ENCODE measurements at regions not wholly inside any gene's neighbourhood (a gene's known extent, or its start where the extent isn't known, plus 50 kb on each side); places are given as distances from the start of the nearest gene placed in this dataset.

DNA sequence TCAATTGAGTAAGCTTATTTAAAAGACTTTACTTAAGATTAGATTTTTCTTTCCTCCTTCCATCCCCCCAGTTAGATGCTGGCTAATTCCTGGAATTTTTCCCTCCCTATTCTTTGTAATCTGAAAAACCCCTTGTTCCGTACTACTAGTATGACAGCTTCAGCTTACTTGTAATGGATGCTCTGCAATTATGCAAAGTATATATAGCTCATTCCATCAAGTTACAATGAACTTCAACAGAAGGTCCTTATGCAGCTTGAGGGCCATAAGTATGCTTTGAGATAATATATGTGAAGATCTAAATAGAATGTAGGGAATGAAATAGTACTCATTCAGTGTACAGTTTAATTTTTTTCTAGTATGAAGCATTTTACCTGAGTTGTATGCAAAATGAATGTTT is 398.3 kb upstream of the NAALADL2 start:
- no peak overlapping the region for H2BK5ac ChIP-seq (ENCODE audit: low read length)

GRCh38 chr3:174462916-174463315 is 396.2 kb upstream of the NAALADL2 start:
- no peak overlapping the region for H3K56ac ChIP-seq (ENCODE audit: low read length)
- no peak overlapping the region for H2BK120ac ChIP-seq (ENCODE audit: low read depth, low read length)
- no peaks in the 10 kb centered on the region for H3K27me3 ChIP-seq (ENCODE audit: insufficient read depth, low read length, poor library complexity)
- H3K4me1 ChIP-seq (ENCODE audit: control insufficient read depth, low read depth, low read length): no peaks in the 10 kb centered on the region
- no peak for DNase-seq
- H3K4me3 ChIP-seq (ENCODE audit: low read length): no peak overlapping the region
- H2AK5ac ChIP-seq (ENCODE audit: low read length): no peak overlapping the region
- H2BK5ac ChIP-seq (ENCODE audit: low read length): no peak overlapping the region
- no peak overlapping the region for H3K18ac ChIP-seq (ENCODE audit: low read length)
- no peak overlapping the region for H3K27ac ChIP-seq (ENCODE audit: low read depth, low read length)
- H3K79me1 ChIP-seq (ENCODE audit: low read length): no peaks in the 10 kb centered on the region
- H2BK15ac ChIP-seq (replicated peaks; ENCODE audit: low read depth): no peak overlapping the region
- no peak overlapping the region for H3K23ac ChIP-seq (ENCODE audit: low read length)
- H3K4ac ChIP-seq (ENCODE audit: low read depth, low read length): no peak overlapping the region
- H4K5ac ChIP-seq (ENCODE audit: low read length): no peak overlapping the region
- no peaks in the 10 kb centered on the region for H3K36me3 ChIP-seq (ENCODE audit: control insufficient read depth, insufficient read depth, low read length)
- no peak overlapping the region for H3K9ac ChIP-seq (ENCODE audit: low read length)
- H3K4me2 ChIP-seq (ENCODE audit: low read length): no peak overlapping the region
- H3K79me2 ChIP-seq (ENCODE audit: control insufficient read depth, insufficient read depth, low read length): no peaks in the 10 kb centered on the region
- H4K8ac ChIP-seq (ENCODE audit: low read depth, low read length): no peak overlapping the region

More for the DNA sequence above, 398.3 kb upstream of the NAALADL2 start:
- no peak overlapping the region for H3K23ac ChIP-seq (ENCODE audit: low read length)
- H3K18ac ChIP-seq (ENCODE audit: low read length): no peak overlapping the region
- no peak overlapping the region for H4K8ac ChIP-seq (ENCODE audit: low read depth, low read length)
- H4K5ac ChIP-seq (ENCODE audit: low read length): no peak overlapping the region
- H3K79me1 ChIP-seq (ENCODE audit: low read length): no peaks in the 10 kb centered on the region
- H2AK5ac ChIP-seq (ENCODE audit: low read length): no peak overlapping the region
- H3K27me3 ChIP-seq (ENCODE audit: insufficient read depth, low read length, poor library complexity): no peaks in the 10 kb centered on the region
- no CpG with 5 or more reads among the region's 1 CpG for WGBS (ENCODE audit: extremely low coverage, insufficient coverage, low lambda C conversion rate)
- no peak overlapping the region for H3K4me3 ChIP-seq (ENCODE audit: low read length)
- no peak overlapping the region for H3K27ac ChIP-seq (ENCODE audit: low read depth, low read length)
- no peak overlapping the region for H2BK120ac ChIP-seq (ENCODE audit: low read depth, low read length)
- H3K79me2 ChIP-seq (ENCODE audit: control insufficient read depth, insufficient read depth, low read length): no peaks in the 10 kb centered on the region
- no peaks in the 10 kb centered on the region for H3K4me1 ChIP-seq (ENCODE audit: control insufficient read depth, low read depth, low read length)
- no peak overlapping the region for H3K9ac ChIP-seq (ENCODE audit: low read length)
- no peak overlapping the region for H2BK15ac ChIP-seq (replicated peaks; ENCODE audit: low read depth)
- H3K36me3 ChIP-seq (ENCODE audit: control insufficient read depth, insufficient read depth, low read length): no peaks in the 10 kb centered on the region
- H3K4ac ChIP-seq (ENCODE audit: low read depth, low read length): no peak overlapping the region
- DNase-seq: no peak
- H3K4me2 ChIP-seq (ENCODE audit: low read length): no peak overlapping the region
- no peak overlapping the region for H3K56ac ChIP-seq (ENCODE audit: low read length)

DNA sequence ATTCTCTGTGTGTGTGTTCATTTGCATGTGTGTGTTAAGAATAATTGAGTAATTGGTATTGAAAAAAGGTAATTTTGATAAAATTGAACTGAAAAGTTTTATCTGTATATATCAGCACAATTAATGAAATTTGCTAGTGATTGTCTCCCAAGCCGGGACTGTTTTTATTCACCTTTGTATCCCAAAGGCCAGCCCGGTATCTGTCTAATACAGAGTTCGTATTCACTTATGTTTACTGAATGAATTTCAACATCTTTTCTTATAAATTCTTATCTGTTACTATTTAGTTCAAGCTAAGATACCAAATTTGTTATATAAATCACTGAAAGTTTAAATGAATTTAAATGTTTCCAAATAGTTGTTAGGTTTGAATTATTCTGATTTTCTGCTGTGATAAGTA is 394.0 kb upstream of the NAALADL2 start:
- Histone ChIP-seq H3K4me1 (ENCODE audit: control insufficient read depth, low read depth, low read length) (no peaks in the 10 kb centered on the region), H3K27me3 (ENCODE audit: insufficient read depth, low read length, poor library complexity) (no peaks in the 10 kb centered on the region), H3K4me3 (ENCODE audit: low read length) (no peak overlapping the region), H3K79me2 (ENCODE audit: control insufficient read depth, insufficient read depth, low read length) (no peaks in the 10 kb centered on the region), H3K18ac (ENCODE audit: low read length) (no peak overlapping the region), H3K4ac (ENCODE audit: low read depth, low read length) (no peak overlapping the region), H4K8ac (ENCODE audit: low read depth, low read length) (no peak overlapping the region), H3K79me1 (ENCODE audit: low read length) (no peaks in the 10 kb centered on the region), H4K5ac (ENCODE audit: low read length) (no peak overlapping the region), H3K27ac (ENCODE audit: low read depth, low read length) (no peak overlapping the region), H3K36me3 (ENCODE audit: control insufficient read depth, insufficient read depth, low read length) (no peaks in the 10 kb centered on the region), H3K9ac (ENCODE audit: low read length) (no peak overlapping the region), H3K56ac (ENCODE audit: low read length) (no peak overlapping the region), H3K4me2 (ENCODE audit: low read length) (no peak overlapping the region), H2BK5ac (ENCODE audit: low read length) (no peak overlapping the region), H2BK15ac (replicated peaks; ENCODE audit: low read depth) (no peak overlapping the region), H2AK5ac (ENCODE audit: low read length) (no peak overlapping the region), H3K23ac (ENCODE audit: low read length) (no peak overlapping the region), H2BK120ac (ENCODE audit: low read depth, low read length) (no peak overlapping the region)
- no CpG with 5 or more reads among the region's 3 CpGs for WGBS (ENCODE audit: extremely low coverage, insufficient coverage, low lambda C conversion rate)
- no peak for DNase-seq

- no peaks in the 10 kb centered on the region for H3K79me1 ChIP-seq (ENCODE audit: low read length)
- no peak overlapping the region for H3K4ac ChIP-seq (ENCODE audit: low read depth, low read length)
- no peak overlapping the region for H3K23ac ChIP-seq (ENCODE audit: low read length)
- no CpG with 5 or more reads among the region's 4 CpGs for WGBS (ENCODE audit: extremely low coverage, insufficient coverage, low lambda C conversion rate)
- no peaks in the 10 kb centered on the region for H3K79me2 ChIP-seq (ENCODE audit: control insufficient read depth, insufficient read depth, low read length)
- H2BK120ac ChIP-seq (ENCODE audit: low read depth, low read length): no peak overlapping the region
- no peak overlapping the region for H3K4me2 ChIP-seq (ENCODE audit: low read length)
- H3K27me3 ChIP-seq (ENCODE audit: insufficient read depth, low read length, poor library complexity): no peaks in the 10 kb centered on the region
- no peak overlapping the region for H2BK15ac ChIP-seq (replicated peaks; ENCODE audit: low read depth)
- no peaks in the 10 kb centered on the region for H3K36me3 ChIP-seq (ENCODE audit: control insufficient read depth, insufficient read depth, low read length)
- H3K56ac ChIP-seq (ENCODE audit: low read length): no peak overlapping the region
- no peak overlapping the region for H2BK5ac ChIP-seq (ENCODE audit: low read length)
- no peak overlapping the region for H2AK5ac ChIP-seq (ENCODE audit: low read length)
- no peak overlapping the region for H3K27ac ChIP-seq (ENCODE audit: low read depth, low read length)
- no peak overlapping the region for H3K9ac ChIP-seq (ENCODE audit: low read length)
- H3K18ac ChIP-seq (ENCODE audit: low read length): no peak overlapping the region
- H3K4me1 ChIP-seq (ENCODE audit: control insufficient read depth, low read depth, low read length): no peaks in the 10 kb centered on the region
- H3K4me3 ChIP-seq (ENCODE audit: low read length): no peak overlapping the region
- no peak overlapping the region for H4K5ac ChIP-seq (ENCODE audit: low read length)
- DNase-seq: peak; percentile 59
- no peak overlapping the region for H4K8ac ChIP-seq (ENCODE audit: low read depth, low read length)
Measured at GRCh38 chr3:174466471-174467054, 392.6 kb upstream of the NAALADL2 start.

- no peak overlapping the region for H3K4me3 ChIP-seq (ENCODE audit: low read length)
- H3K4me1 ChIP-seq (ENCODE audit: control insufficient read depth, low read depth, low read length): no peaks in the 10 kb centered on the region
- no peak overlapping the region for H3K27ac ChIP-seq (ENCODE audit: low read depth, low read length)
- no peak overlapping the region for H3K4me2 ChIP-seq (ENCODE audit: low read length)
- no peaks in the 10 kb centered on the region for H3K36me3 ChIP-seq (ENCODE audit: control insufficient read depth, insufficient read depth, low read length)
- no peak overlapping the region for H2AK5ac ChIP-seq (ENCODE audit: low read length)
- no peak for DNase-seq
- H2BK15ac ChIP-seq (replicated peaks; ENCODE audit: low read depth): no peak overlapping the region
- H3K79me2 ChIP-seq (ENCODE audit: control insufficient read depth, insufficient read depth, low read length): no peaks in the 10 kb centered on the region
- H3K79me1 ChIP-seq (ENCODE audit: low read length): no peaks in the 10 kb centered on the region
- no peak overlapping the region for H4K8ac ChIP-seq (ENCODE audit: low read depth, low read length)
- no peaks in the 10 kb centered on the region for H3K27me3 ChIP-seq (ENCODE audit: insufficient read depth, low read length, poor library complexity)
- no peak overlapping the region for H4K5ac ChIP-seq (ENCODE audit: low read length)
- WGBS (ENCODE audit: extremely low coverage, insufficient coverage, low lambda C conversion rate): no CpG with 5 or more reads among the region's 1 CpG
- no peak overlapping the region for H3K56ac ChIP-seq (ENCODE audit: low read length)
- no peak overlapping the region for H3K9ac ChIP-seq (ENCODE audit: low read length)
- no peak overlapping the region for H3K23ac ChIP-seq (ENCODE audit: low read length)
- no peak overlapping the region for H2BK5ac ChIP-seq (ENCODE audit: low read length)
- no peak overlapping the region for H2BK120ac ChIP-seq (ENCODE audit: low read depth, low read length)
- H3K4ac ChIP-seq (ENCODE audit: low read depth, low read length): no peak overlapping the region
- no peak overlapping the region for H3K18ac ChIP-seq (ENCODE audit: low read length)
Measured at GRCh38 chr3:174477491-174477890, 381.6 kb upstream of the NAALADL2 start.

- Histone ChIP-seq H3K27me3 (ENCODE audit: insufficient read depth, low read length, poor library complexity) (no peaks in the 10 kb centered on the region), H3K4me3 (ENCODE audit: low read length) (no peak overlapping the region), H4K8ac (ENCODE audit: low read depth, low read length) (no peak overlapping the region), H2BK5ac (ENCODE audit: low read length) (no peak overlapping the region), H3K79me2 (ENCODE audit: control insufficient read depth, insufficient read depth, low read length) (no peaks in the 10 kb centered on the region), H3K36me3 (ENCODE audit: control insufficient read depth, insufficient read depth, low read length) (no peaks in the 10 kb centered on the region), H3K4ac (ENCODE audit: low read depth, low read length) (no peak overlapping the region), H3K4me1 (ENCODE audit: control insufficient read depth, low read depth, low read length) (no peaks in the 10 kb centered on the region), H3K18ac (ENCODE audit: low read length) (no peak overlapping the region), H3K23ac (ENCODE audit: low read length) (no peak overlapping the region), H2AK5ac (ENCODE audit: low read length) (no peak overlapping the region), H3K79me1 (ENCODE audit: low read length) (no peaks in the 10 kb centered on the region), H3K4me2 (ENCODE audit: low read length) (no peak overlapping the region), H4K5ac (ENCODE audit: low read length) (no peak overlapping the region), H3K27ac (ENCODE audit: low read depth, low read length) (no peak overlapping the region), H2BK15ac (replicated peaks; ENCODE audit: low read depth) (no peak overlapping the region), H2BK120ac (ENCODE audit: low read depth, low read length) (no peak overlapping the region), H3K9ac (ENCODE audit: low read length) (no peak overlapping the region), H3K56ac (ENCODE audit: low read length) (no peak overlapping the region)
- no CpG with 5 or more reads among the region's 2 CpGs for WGBS (ENCODE audit: extremely low coverage, insufficient coverage, low lambda C conversion rate)
- no peak for DNase-seq
Measured at GRCh38 chr3:174480767-174481166, 378.4 kb upstream of the NAALADL2 start.

Data from mesendoderm (in vitro differentiated cells).